Prostate gland (tissue), 2 donors: ENCODE measurements at regions not wholly inside any gene's neighbourhood (a gene's known extent, or its start where the extent isn't known, plus 50 kb on each side); places are given as distances from the start of the nearest gene placed in this dataset.

ENCODE experiments used
- CTCF ChIP-seq, 4 experiments: fragments of 200-600 bp in 2 of 4; fragments of 450-650 bp in 2 of 4; sonication (generic) in 2 of 4; IDR thresholded peaks; 1 replicate in 3 of 4; 2 replicates in 1 of 4; pipeline ENCODE4 v1.5.1; 2016 to 2019; ENCODE audit warnings: antibody characterized with exemption in 4 of 4, mild to moderate bottlenecking in 2 of 4, moderate library complexity in 2 of 4
- POLR2A ChIP-seq: fragments of 450-650 bp; IDR thresholded peaks from one replicate; pipeline ENCODE4 v1.6.1; 2016; ENCODE audit warnings: antibody characterized with exemption, mild to moderate bottlenecking

- no peak for TF ChIP-seq CTCF (IDR thresholded peaks at IDR 0.05)
- TF ChIP-seq POLR2A, result no peak
Measured at GRCh38 chr10:78396754-78397153, 363.1 kb downstream of the RPS24 start.
